ENCODE measurements at regions not wholly inside any gene's neighbourhood (a gene's known extent, or its start where the extent isn't known, plus 50 kb on each side); places are given as distances from the start of the nearest gene placed in this dataset.

DNA sequence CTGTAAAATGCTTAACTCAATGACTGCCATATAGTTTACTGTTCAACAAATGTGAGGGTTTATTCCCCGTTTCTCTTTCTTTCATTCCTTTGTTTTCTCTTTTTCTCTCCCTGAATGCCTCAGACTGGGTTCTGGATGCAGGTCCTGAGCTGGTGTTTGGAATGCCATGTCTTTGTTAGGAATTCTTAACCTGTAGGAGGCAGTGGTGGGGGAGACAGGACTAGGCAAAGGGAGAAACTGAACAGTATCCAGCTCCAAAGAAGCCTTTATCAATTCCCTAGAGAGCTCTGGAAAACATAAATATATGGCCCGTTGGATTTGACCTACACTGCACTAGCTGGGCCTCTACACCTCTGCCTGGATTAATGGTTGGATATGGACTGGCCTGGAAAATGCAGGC lies 621.2 kb upstream of the SLC35B3 start:
- DNase-seq, result no peak
- no peaks in the 10 kb centered on the region for H3K9me3 ChIP-seq (ENCODE audit: control insufficient read depth, low read depth, low read length)
- Mint-ChIP-seq H3K36me3 (ENCODE audit: insufficient read depth in 1 of 3, low read depth in 3 of 3) (no peaks in the 10 kb centered on the region), H3K9me3 (no peaks in the 10 kb centered on the region; a peak in 1 of 5 replicates), H3K27ac (no peak overlapping the region), H3K4me3 (no peak overlapping the region), H3K27me3 (ENCODE audit: low read depth) (no peaks in the 10 kb centered on the region), H3K4me1 (peaks cover 3 to 4% of the 10 kb centered on the region in 2 experiments; a peak in 1 of 4 replicates)
- H2AFZ ChIP-seq (ENCODE audit: low read length), result no peak overlapping the region
- H3K18ac ChIP-seq (ENCODE audit: insufficient read length, low read depth, low read length), result no peak overlapping the region
- H2BK15ac ChIP-seq (ENCODE audit: low read depth, low read length), result no peak overlapping the region; the same call in 1 of the 2 replicates
- no peak overlapping the region for H3K14ac ChIP-seq (ENCODE audit: insufficient read depth, low read length)
- H2BK12ac ChIP-seq (ENCODE audit: insufficient read length, low read depth, low read length), result no peak overlapping the region
- no peak overlapping the region for H3T11ph ChIP-seq (ENCODE audit: low read length)
- no peak overlapping the region for H2BK5ac ChIP-seq (ENCODE audit: insufficient read length, low read length)
- WGBS (ENCODE audit: extremely low coverage, insufficient read length, low lambda C conversion rate), result no CpG with 5 or more reads among the region's 2 CpGs
- H3K23ac ChIP-seq (ENCODE audit: insufficient read length, low read depth, low read length), result no peak overlapping the region
- no peaks in the 10 kb centered on the region for H3K27me3 ChIP-seq (ENCODE audit: insufficient read depth, low read length)
- no peak overlapping the region for H4K91ac ChIP-seq (ENCODE audit: insufficient read length, low read depth, low read length)
- H3K4me2 ChIP-seq (ENCODE audit: insufficient read depth, insufficient read length, low read length), result no peak overlapping the region
- H3K9ac ChIP-seq (ENCODE audit: extremely low read depth, insufficient read length, low read length), result no peak overlapping the region
- TF ChIP-seq, protein P1, sequence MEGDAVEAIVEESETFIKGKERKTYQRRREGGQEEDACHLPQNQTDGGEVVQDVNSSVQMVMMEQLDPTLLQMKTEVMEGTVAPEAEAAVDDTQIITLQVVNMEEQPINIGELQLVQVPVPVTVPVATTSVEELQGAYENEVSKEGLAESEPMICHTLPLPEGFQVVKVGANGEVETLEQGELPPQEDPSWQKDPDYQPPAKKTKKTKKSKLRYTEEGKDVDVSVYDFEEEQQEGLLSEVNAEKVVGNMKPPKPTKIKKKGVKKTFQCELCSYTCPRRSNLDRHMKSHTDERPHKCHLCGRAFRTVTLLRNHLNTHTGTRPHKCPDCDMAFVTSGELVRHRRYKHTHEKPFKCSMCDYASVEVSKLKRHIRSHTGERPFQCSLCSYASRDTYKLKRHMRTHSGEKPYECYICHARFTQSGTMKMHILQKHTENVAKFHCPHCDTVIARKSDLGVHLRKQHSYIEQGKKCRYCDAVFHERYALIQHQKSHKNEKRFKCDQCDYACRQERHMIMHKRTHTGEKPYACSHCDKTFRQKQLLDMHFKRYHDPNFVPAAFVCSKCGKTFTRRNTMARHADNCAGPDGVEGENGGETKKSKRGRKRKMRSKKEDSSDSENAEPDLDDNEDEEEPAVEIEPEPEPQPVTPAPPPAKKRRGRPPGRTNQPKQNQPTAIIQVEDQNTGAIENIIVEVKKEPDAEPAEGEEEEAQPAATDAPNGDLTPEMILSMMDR (conservative IDR thresholded peaks at IDR 0.05), result peak; percentile 39; the same call in 2 of the 3 replicates
- H2BK20ac ChIP-seq (ENCODE audit: low read depth, low read length, poor library complexity, severe bottlenecking), result no peak overlapping the region
- H3K27ac ChIP-seq (ENCODE audit: insufficient read length, low read depth, low read length), result no peak overlapping the region
- no peaks in the 10 kb centered on the region for H4K20me1 ChIP-seq (ENCODE audit: control insufficient read depth, insufficient read depth, insufficient read length)
- no peak overlapping the region for H2AK5ac ChIP-seq (ENCODE audit: insufficient read length, low read length)
- no peaks in the 10 kb centered on the region for H3K79me2 ChIP-seq (ENCODE audit: insufficient read depth, low read length)
- no peak overlapping the region for H4K5ac ChIP-seq (ENCODE audit: insufficient read length, low read depth, low read length)
- H3K4ac ChIP-seq (ENCODE audit: low read depth, low read length), result no peak overlapping the region
- no peaks in the 10 kb centered on the region for H3K23me2 ChIP-seq (ENCODE audit: insufficient read length, low read depth, low read length, poor library complexity, severe bottlenecking)
- no peaks in the 10 kb centered on the region for H3K4me1 ChIP-seq (ENCODE audit: insufficient read depth, low read length)
- no peak overlapping the region for H4K8ac ChIP-seq (replicated peaks; ENCODE audit: insufficient read length, low read depth, low read length)
- H2BK120ac ChIP-seq (ENCODE audit: low read depth, low read length, poor library complexity, severe bottlenecking), result no peak overlapping the region
- H3K56ac ChIP-seq (ENCODE audit: insufficient read length, low read depth, low read length), result no peak overlapping the region
- no peaks in the 10 kb centered on the region for H3K79me1 ChIP-seq (ENCODE audit: insufficient read depth, low read depth, low read length, poor library complexity, severe bottlenecking)

All from H9 (cell line).